ENCODE measurements at regions not wholly inside any gene's neighbourhood (a gene's known extent, or its start where the extent isn't known, plus 50 kb on each side); places are given as distances from the start of the nearest gene placed in this dataset.

DNA sequence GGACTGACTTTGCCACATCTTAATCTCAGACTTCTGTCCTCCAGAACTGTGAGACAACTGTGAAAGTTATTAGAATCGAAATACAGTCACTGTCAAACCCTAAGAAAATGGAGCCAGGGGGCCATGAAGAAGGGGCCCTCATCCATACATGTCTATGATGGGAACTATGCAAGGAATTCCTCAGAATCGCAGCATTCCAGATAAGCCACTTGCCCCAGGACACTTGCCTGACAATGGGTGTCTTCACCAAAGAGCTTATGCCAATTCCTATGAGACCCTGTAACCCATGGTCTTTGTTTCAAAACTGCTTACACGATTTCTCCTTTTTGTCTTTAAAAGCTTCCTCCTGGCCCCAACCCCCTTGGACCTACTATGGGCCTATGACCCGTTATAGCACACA, 90.4 kb upstream of the FOXP4 start:
- Histone ChIP-seq H3K36me3 (ENCODE audit: insufficient read depth) (no peaks in the 10 kb centered on the region), H2AFZ (ENCODE audit: low read depth) (no peak overlapping the region), H3K27ac (no peak overlapping the region), H3K4me3 (IDR thresholded peaks at IDR 0.05; ENCODE audit: insufficient read depth, low read depth, low read length) (no peak overlapping the region), H3K27me3 (ENCODE audit: insufficient read depth, low read depth) (no peaks in the 10 kb centered on the region), H3K4me1 (ENCODE audit: low read depth, poor library complexity, severe bottlenecking) (no peaks in the 10 kb centered on the region), H3K9ac (no peak overlapping the region), H4K20me1 (ENCODE audit: insufficient read depth) (no peaks in the 10 kb centered on the region), H3K79me2 (ENCODE audit: insufficient read depth, low read depth) (no peaks in the 10 kb centered on the region), H3K4me2 (no peak overlapping the region)
- TF ChIP-seq, protein P1, sequence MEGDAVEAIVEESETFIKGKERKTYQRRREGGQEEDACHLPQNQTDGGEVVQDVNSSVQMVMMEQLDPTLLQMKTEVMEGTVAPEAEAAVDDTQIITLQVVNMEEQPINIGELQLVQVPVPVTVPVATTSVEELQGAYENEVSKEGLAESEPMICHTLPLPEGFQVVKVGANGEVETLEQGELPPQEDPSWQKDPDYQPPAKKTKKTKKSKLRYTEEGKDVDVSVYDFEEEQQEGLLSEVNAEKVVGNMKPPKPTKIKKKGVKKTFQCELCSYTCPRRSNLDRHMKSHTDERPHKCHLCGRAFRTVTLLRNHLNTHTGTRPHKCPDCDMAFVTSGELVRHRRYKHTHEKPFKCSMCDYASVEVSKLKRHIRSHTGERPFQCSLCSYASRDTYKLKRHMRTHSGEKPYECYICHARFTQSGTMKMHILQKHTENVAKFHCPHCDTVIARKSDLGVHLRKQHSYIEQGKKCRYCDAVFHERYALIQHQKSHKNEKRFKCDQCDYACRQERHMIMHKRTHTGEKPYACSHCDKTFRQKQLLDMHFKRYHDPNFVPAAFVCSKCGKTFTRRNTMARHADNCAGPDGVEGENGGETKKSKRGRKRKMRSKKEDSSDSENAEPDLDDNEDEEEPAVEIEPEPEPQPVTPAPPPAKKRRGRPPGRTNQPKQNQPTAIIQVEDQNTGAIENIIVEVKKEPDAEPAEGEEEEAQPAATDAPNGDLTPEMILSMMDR (conservative IDR thresholded peaks at IDR 0.05; ENCODE audit: low read depth, low read length): no peak

DNA sequence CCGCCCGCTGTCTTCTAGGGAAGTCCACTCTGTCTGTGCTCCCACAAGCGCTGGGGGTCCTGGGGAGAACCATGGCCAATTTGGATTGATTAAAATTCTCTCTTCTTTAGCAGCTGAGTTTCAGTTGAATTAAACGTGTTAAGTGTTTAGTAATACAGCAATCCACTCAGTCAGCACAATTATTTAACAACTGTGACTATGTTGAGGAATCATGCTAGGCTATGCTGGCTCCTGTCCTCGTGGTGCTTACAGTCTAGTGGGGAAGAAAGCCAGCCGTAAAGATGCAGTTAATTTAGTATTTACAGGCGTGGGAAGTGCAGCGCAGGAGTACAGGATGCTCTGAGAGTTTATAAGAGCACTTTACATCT, 88.9 kb upstream of the FOXP4 start:
- H3K4me1 ChIP-seq (ENCODE audit: low read depth, poor library complexity, severe bottlenecking): no peaks in the 10 kb centered on the region
- H3K27ac ChIP-seq: no peak overlapping the region
- H2AFZ ChIP-seq (ENCODE audit: low read depth): no peak overlapping the region
- H3K9ac ChIP-seq: no peak overlapping the region
- no peak overlapping the region for H3K4me3 ChIP-seq (IDR thresholded peaks at IDR 0.05; ENCODE audit: insufficient read depth, low read depth, low read length)
- no peaks in the 10 kb centered on the region for H4K20me1 ChIP-seq (ENCODE audit: insufficient read depth)
- TF ChIP-seq, protein P1 (conservative IDR thresholded peaks at IDR 0.05; ENCODE audit: low read depth, low read length): no peak
- no peaks in the 10 kb centered on the region for H3K27me3 ChIP-seq (ENCODE audit: insufficient read depth, low read depth)
- no peaks in the 10 kb centered on the region for H3K36me3 ChIP-seq (ENCODE audit: insufficient read depth)
- no peak overlapping the region for H3K4me2 ChIP-seq
- H3K79me2 ChIP-seq (ENCODE audit: insufficient read depth, low read depth): no peaks in the 10 kb centered on the region

DNA sequence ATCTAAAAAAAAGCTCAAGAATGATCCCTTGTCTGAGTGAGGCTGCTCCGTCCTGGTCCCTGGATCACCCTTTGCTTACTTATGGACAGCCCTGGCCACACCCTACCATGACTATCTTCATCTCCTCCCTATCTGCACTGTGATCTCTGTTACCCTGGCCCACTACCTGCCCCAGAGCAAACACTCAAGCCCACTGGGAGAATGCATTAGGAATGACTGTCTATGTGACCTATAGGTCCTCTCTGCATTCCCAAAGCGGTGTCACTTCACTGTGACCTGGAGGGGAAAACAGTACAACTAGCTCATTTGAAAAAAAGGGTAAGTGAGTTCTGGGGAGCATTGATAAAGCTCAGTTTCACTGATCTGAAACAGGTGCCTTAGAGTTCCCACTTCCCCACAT, 86.4 kb upstream of the FOXP4 start:
- no peak overlapping the region for H3K4me3 ChIP-seq (IDR thresholded peaks at IDR 0.05; ENCODE audit: insufficient read depth, low read depth, low read length)
- H2AFZ ChIP-seq (ENCODE audit: low read depth): no peak overlapping the region
- H3K27ac ChIP-seq: no peak overlapping the region
- H3K27me3 ChIP-seq (ENCODE audit: insufficient read depth, low read depth): no peaks in the 10 kb centered on the region
- no peaks in the 10 kb centered on the region for H4K20me1 ChIP-seq (ENCODE audit: insufficient read depth)
- no peaks in the 10 kb centered on the region for H3K4me1 ChIP-seq (ENCODE audit: low read depth, poor library complexity, severe bottlenecking)
- H3K9ac ChIP-seq: no peak overlapping the region
- no peaks in the 10 kb centered on the region for H3K79me2 ChIP-seq (ENCODE audit: insufficient read depth, low read depth)
- H3K4me2 ChIP-seq: no peak overlapping the region
- TF ChIP-seq, protein P1 (conservative IDR thresholded peaks at IDR 0.05; ENCODE audit: low read depth, low read length): no peak
- H3K36me3 ChIP-seq (ENCODE audit: insufficient read depth): no peaks in the 10 kb centered on the region

DNA sequence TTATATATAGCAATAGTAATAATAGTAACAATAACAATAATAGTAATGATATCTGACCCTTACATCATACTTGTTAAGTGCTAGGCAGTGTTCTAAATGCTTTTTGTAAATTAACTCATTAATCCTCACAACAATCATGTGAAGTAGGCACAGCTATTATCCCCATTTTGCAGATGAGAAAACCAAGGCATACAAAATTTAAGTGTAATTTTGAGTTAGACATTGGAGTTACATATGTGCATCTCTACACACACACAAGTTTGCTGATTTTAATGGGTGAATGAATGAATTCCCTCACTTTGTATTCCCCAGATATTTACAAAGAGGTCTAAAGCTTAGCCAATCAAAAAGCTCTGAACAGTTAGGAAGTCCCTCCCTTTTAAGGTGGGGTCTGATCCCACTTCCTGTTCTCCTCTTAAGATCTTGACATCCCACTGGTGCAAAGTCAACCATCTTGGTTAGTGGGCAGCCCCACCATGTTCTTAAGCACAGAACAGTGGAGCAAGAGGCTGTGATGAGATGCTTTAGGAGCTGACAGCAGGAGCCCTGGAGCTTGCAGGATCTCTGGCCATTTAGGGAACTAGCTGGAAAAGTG, 85.3 kb upstream of the FOXP4 start:
- Histone ChIP-seq H3K79me2 (ENCODE audit: insufficient read depth, low read depth) (no peaks in the 10 kb centered on the region), H3K9ac (no peak overlapping the region), H4K20me1 (ENCODE audit: insufficient read depth) (no peaks in the 10 kb centered on the region), H3K27me3 (ENCODE audit: insufficient read depth, low read depth) (peaks cover 1% of the 10 kb centered on the region; the same call in 1 of the 2 replicates), H3K4me3 (IDR thresholded peaks at IDR 0.05; ENCODE audit: insufficient read depth, low read depth, low read length) (no peak overlapping the region), H3K4me2 (no peak overlapping the region), H3K36me3 (ENCODE audit: insufficient read depth) (no peaks in the 10 kb centered on the region), H3K4me1 (ENCODE audit: low read depth, poor library complexity, severe bottlenecking) (no peaks in the 10 kb centered on the region), H2AFZ (ENCODE audit: low read depth) (no peak overlapping the region; the same call in 1 of the 2 replicates), H3K27ac (no peak overlapping the region)
- TF ChIP-seq, protein P1 (conservative IDR thresholded peaks at IDR 0.05; ENCODE audit: low read depth, low read length): no peak
